Endothelial cell of umbilical vein (primary cell): ENCODE measurements at regions not wholly inside any gene's neighbourhood (a gene's known extent, or its start where the extent isn't known, plus 50 kb on each side); places are given as distances from the start of the nearest gene placed in this dataset.
A peak's percentile ranks its signal among the peaks of the same experiment; 100 is the strongest.

Source experiments
- BruUV-seq: library from RNA; stranded (reverse); fragments of 400-500 nt; replicated peaks from 2 replicates; lab custom pipeline; 2021; lab: Mats Ljungman, UMichigan
- CTCF ChIA-PET: fragments of 300-600, 350-600 bp; sonication (Branson Sonifier 250); formaldehyde crosslinking; loops from one replicate; lab custom pipeline; 2021; ENCODE audit warnings: antibody characterized with exemption, inconsistent platforms; lab: Charles Lee
- POLR2A ChIA-PET: fragments of 300-600, 350-600 bp; sonication (Branson Sonifier 250); formaldehyde crosslinking; loops from one replicate; lab custom pipeline; 2021; ENCODE audit warnings: antibody characterized with exemption, inconsistent platforms; lab: Charles Lee
- DNase-seq: peaks from one replicate; pipeline ENCODE4 v3.0.0-alpha.2; 2011; ENCODE audit warnings: low read depth, low spot score
- FAIRE-seq: peaks from 2 replicates; lab custom pipeline; 2011; peaks lifted over from hg19 to GRCh38; lab: Jason Lieb, UNC
- H2AFZ ChIP-seq: 2 replicates; pipeline ENCODE4 v1.6.0; 2012; ENCODE audit warnings: low read depth, low read length, control low read depth, inconsistent platforms
- H3K27ac ChIP-seq: 2 replicates; pipeline ENCODE4 v1.5.1; 2011; ENCODE audit warnings: low read depth, mild to moderate bottlenecking, control low read depth, low read length, moderate library complexity; ENCODE audit not compliant: insufficient read depth
- H3K27me3 ChIP-seq, 2 experiments: 2 replicates each; pipeline versions ENCODE4 v1.6.0 to v1.6.1; 2011; ENCODE audit warnings: low read length in 2 of 2, mixed read lengths in 1 of 2; ENCODE audit not compliant: control insufficient read depth in 2 of 2, insufficient read depth in 2 of 2
- H3K36me3 ChIP-seq, 2 experiments: 2 replicates in 1 of 2; 3 replicates in 1 of 2; pipeline ENCODE4 v1.5.1; 2011; ENCODE audit warnings: low read length in 2 of 2, mild to moderate bottlenecking in 1 of 2, moderate library complexity in 1 of 2; ENCODE audit not compliant: control insufficient read depth in 2 of 2, insufficient read depth in 2 of 2; ENCODE audit errors: extremely low read depth in 1 of 2
- H3K4me1 ChIP-seq: 3 replicates; pipeline ENCODE4 v1.5.1; 2011; ENCODE audit warnings: mild to moderate bottlenecking, low read length; ENCODE audit not compliant: control insufficient read depth, insufficient read depth; ENCODE audit errors: extremely low read depth
- H3K4me2 ChIP-seq: 2 replicates; pipeline ENCODE4 v1.6.1; 2011; ENCODE audit warnings: low read length, control low read depth, mixed read lengths; ENCODE audit not compliant: insufficient read depth
- H3K4me3 ChIP-seq, 3 experiments: fragments of 200-600 bp in 1 of 3; sonication (generic), shearing (Covaris generic) in 1 of 3; replicated peaks in 1 of 3; 2 replicates each; pipeline ENCODE4 v1.5.1; 2011 to 2016; ENCODE audit warnings: control low read depth in 3 of 3, low read length in 3 of 3, mild to moderate bottlenecking in 2 of 3, inconsistent platforms in 1 of 3, low read depth in 1 of 3, moderate library complexity in 1 of 3; ENCODE audit not compliant: insufficient read depth in 1 of 3
- H3K79me2 ChIP-seq: 2 replicates; pipeline ENCODE4 v1.6.0; 2012; ENCODE audit warnings: low read length, inconsistent platforms; ENCODE audit not compliant: control insufficient read depth, insufficient read depth
- H3K9ac ChIP-seq: replicated peaks from 2 replicates; pipeline ENCODE3; 2011; ENCODE audit warnings: low read length, control low read depth; ENCODE audit not compliant: insufficient read depth; ENCODE audit errors: extremely low read depth
- H3K9me1 ChIP-seq: replicated peaks from 3 replicates; pipeline ENCODE4 v1.6.0; 2011; ENCODE audit warnings: mild to moderate bottlenecking, low read length; ENCODE audit not compliant: control insufficient read depth, insufficient read depth; ENCODE audit errors: extremely low read depth
- H3K9me3 ChIP-seq: replicated peaks from 2 replicates; pipeline ENCODE4 v1.5.1; 2012; ENCODE audit warnings: low read length, inconsistent platforms; ENCODE audit not compliant: control insufficient read depth, insufficient read depth
- H4K20me1 ChIP-seq: replicated peaks from 2 replicates; pipeline ENCODE3; 2011; ENCODE audit warnings: mild to moderate bottlenecking, low read length; ENCODE audit not compliant: control insufficient read depth, insufficient read depth; ENCODE audit errors: extremely low read depth
- EZH2 ChIP-seq: IDR thresholded peaks from 2 replicates; pipeline ENCODE4 v1.6.1; 2012; ENCODE audit warnings: borderline replicate concordance, low read depth, mild to moderate bottlenecking, moderate library complexity, low read length, inconsistent platforms; ENCODE audit not compliant: severe bottlenecking
- FOS ChIP-seq: IDR thresholded peaks from 2 replicates; pipeline ENCODE4 v1.6.1; 2011; ENCODE audit warnings: mild to moderate bottlenecking, low read length, moderate library complexity, borderline replicate concordance; ENCODE audit not compliant: insufficient read depth
- GATA2 ChIP-seq: IDR thresholded peaks from 2 replicates; pipeline ENCODE4 v1.7.0; 2011; ENCODE audit warnings: low read depth, mild to moderate bottlenecking, moderate library complexity, mixed read lengths, low read length; ENCODE audit not compliant: insufficient read length, insufficient read depth
- POLR2AphosphoS5 ChIP-seq: IDR thresholded peaks from 2 replicates; pipeline ENCODE4 v1.6.1; 2012; ENCODE audit warnings: low read depth, mild to moderate bottlenecking, control low read depth, low read length, moderate library complexity; ENCODE audit not compliant: insufficient read depth
- dilution Hi-C: fragments of 300-500 bp; cut with MboI; formaldehyde crosslinking; loops from one replicate; pipeline ENCODE4 v1.15.0; 2019; ENCODE audit warnings: low sequenced_read_pairs; ENCODE audit not compliant: extremely low pct_ligation_motif_present
- intact Hi-C: fragments of 100-400 bp; cut with micrococcal nuclease; formaldehyde crosslinking; loops from one replicate; pipeline ENCODE4 v1.10.0; 2022
- TF ChIP-seq, protein P1 (sequence below): IDR thresholded peaks from 2 replicates; pipeline ENCODE4 v1.6.1; 2011; ENCODE audit not compliant: insufficient read depth, insufficient read length
- TF ChIP-seq, protein P2 (sequence below), 2 donors: IDR thresholded peaks; 1 replicate in 1 of 2; 2 replicates in 1 of 2; pipeline ENCODE4 v1.5.1; 2011; ENCODE audit warnings: low read length in 2 of 2, mild to moderate bottlenecking in 2 of 2, moderate library complexity in 2 of 2, control low read depth in 1 of 2, inconsistent platforms in 1 of 2, low read depth in 1 of 2; ENCODE audit not compliant: insufficient read depth in 1 of 2; ENCODE audit errors: extremely low read depth in 1 of 2

DNA sequence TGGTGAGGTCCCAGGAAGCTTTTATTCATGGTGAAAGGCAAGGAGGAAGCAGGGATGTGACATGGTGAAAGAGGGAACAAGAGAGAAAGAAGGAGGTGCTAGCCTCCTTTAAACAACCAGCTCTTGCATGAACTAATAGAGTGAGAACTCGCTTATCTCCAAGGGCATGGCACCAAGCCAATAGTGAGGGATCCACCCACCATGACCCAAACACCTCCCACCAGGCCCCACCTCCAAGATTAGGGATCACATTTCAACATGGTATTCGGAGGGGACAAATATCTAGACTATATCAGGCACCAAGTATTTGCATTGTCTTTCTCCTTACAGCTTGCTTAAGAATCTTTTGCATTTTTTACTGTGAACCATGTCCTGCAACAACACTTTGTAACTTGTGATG, 91.9 kb upstream of the DHRS4 start:
- no peak for FAIRE-seq
- ChIA-PET POLR2A (no interaction called here), CTCF (interaction anchor here (1.0 kb wide), 1 partner anchor 49 kb away, joined by 3 read pairs; no protein-coding TSS in a partner anchor)
- Histone ChIP-seq H3K9me1 (no peaks in the 10 kb centered on the region), H3K4me2 (no peak overlapping the region), H3K36me3 (no peaks in the 10 kb centered on the region), H3K27ac (no peak overlapping the region), H3K4me3 (no peak overlapping the region), H3K4me1 (peaks cover 6% of the 10 kb centered on the region), H3K9ac (no peak overlapping the region), H4K20me1 (no peaks in the 10 kb centered on the region), H3K27me3 (peaks cover 2 to 3% of the 10 kb centered on the region in 2 experiments), H3K79me2 (no peaks in the 10 kb centered on the region), H3K9me3 (no peaks in the 10 kb centered on the region), H2AFZ (no peak overlapping the region)
- TF ChIP-seq POLR2AphosphoS5 (no peak), GATA2 (no peak), FOS (no peak), EZH2 (no peak)
- TF ChIP-seq, protein P1, sequence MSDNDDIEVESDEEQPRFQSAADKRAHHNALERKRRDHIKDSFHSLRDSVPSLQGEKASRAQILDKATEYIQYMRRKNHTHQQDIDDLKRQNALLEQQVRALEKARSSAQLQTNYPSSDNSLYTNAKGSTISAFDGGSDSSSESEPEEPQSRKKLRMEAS = no peak
- TF ChIP-seq, protein P2, sequence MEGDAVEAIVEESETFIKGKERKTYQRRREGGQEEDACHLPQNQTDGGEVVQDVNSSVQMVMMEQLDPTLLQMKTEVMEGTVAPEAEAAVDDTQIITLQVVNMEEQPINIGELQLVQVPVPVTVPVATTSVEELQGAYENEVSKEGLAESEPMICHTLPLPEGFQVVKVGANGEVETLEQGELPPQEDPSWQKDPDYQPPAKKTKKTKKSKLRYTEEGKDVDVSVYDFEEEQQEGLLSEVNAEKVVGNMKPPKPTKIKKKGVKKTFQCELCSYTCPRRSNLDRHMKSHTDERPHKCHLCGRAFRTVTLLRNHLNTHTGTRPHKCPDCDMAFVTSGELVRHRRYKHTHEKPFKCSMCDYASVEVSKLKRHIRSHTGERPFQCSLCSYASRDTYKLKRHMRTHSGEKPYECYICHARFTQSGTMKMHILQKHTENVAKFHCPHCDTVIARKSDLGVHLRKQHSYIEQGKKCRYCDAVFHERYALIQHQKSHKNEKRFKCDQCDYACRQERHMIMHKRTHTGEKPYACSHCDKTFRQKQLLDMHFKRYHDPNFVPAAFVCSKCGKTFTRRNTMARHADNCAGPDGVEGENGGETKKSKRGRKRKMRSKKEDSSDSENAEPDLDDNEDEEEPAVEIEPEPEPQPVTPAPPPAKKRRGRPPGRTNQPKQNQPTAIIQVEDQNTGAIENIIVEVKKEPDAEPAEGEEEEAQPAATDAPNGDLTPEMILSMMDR (IDR thresholded peaks at IDR 0.05; ENCODE audit: extremely low read depth in 1 of 2, insufficient read depth in 1 of 2, low read depth in 1 of 2, low read length in 2 of 2) = no peak
- no TSS peak for BruUV-seq
- dilution Hi-C loops = no loop called here
- DNase-seq = peak; percentile 7
- intact Hi-C loops = no loop called here
